ENCODE measurements at regions not wholly inside any gene's neighbourhood (a gene's known extent, or its start where the extent isn't known, plus 50 kb on each side); places are given as distances from the start of the nearest gene placed in this dataset.

GRCh38 chr5:147963948-147964693 lies 57.8 kb upstream of the C5orf46 start:
- no peak for DNase-seq

DNA sequence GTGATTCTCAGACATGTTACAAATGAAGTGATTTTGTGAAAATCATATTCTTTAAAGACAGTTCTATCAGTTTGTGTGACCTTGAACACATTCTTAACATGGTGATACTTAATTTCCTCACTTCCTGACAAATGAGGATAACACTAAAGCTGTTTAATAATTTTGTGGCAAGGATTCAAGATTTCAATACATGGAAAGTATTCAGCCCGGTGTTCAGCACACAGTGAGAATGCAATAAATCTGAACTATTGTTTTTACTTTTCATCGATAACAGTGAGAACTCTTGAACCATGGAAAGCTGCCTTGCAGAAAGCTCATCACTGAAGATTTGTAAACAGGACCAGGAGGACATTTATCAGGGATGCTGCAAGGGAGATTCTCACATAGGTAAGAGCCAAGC lies 57.1 kb upstream of the C5orf46 start:
- DNase-seq = no peak

DNA sequence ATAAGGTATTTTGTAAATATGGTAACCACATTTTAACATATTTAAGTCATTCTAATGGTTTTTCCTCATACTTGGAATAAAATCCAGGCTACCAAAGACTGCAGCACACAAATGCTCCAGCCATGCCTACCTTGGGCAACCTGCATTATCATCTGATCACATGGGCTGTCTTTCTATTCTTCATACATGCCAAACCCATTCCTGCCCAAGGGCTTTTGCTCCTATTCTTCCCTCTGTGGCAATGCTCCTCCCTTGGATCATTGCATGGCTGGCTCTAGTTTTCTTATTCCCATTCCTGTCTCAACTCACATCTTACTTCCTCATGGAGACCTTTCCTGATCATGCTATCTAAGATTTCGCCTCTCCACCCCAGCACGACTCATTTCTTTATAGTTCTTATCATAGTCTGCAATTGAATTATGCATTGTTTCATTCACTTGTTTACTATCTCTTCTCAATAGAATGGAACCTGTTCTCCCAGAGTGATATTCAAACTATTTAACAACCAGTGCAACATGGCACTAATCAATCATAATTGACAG lies 54.9 kb upstream of the C5orf46 start:
- no peak for DNase-seq

DNA sequence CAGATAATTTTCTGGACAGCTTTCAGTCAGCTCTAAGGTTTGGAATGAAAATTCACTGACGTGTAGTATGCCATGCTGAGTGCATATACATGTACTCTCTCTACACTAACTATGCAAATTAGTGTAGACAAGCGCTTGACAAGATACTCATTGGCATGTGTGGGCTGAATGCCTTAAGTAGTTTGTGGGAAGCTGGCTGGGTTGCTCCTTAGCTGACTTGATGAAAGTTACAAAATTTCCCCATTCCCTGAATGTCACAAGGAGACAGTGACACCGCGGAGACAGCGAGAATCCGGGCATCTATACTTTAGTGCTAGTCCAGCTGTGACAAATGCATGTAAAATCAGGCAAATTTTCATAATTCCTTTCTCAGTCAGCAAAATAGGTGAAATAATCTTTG lies 51.6 kb upstream of the C5orf46 start:
- DNase-seq = no peak

- DNase-seq = no peak
Observed at GRCh38 chr5:147956842-147957223, 50.5 kb upstream of the C5orf46 start.

- DNase-seq = no peak
Observed at GRCh38 chr5:147956064-147956841, 49.9 kb upstream of the C5orf46 start.
